ENCODE measurements at regions not wholly inside any gene's neighbourhood (a gene's known extent, or its start where the extent isn't known, plus 50 kb on each side); places are given as distances from the start of the nearest gene placed in this dataset.

GRCh38 chr5:124061663-124062062 lies 549.7 kb downstream of the CSNK1G3 start:
- intact Hi-C loops (cut with micrococcal nuclease; ENCODE audit: unreplicated experiment) = no loop called here
- Histone ChIP-seq H3K4me3 (ENCODE audit: low read depth, low read length, poor library complexity, severe bottlenecking) (no peak overlapping the region), H3K36me3 (ENCODE audit: insufficient read depth, low read length, poor library complexity, severe bottlenecking) (no peaks in the 10 kb centered on the region), H3K27ac (ENCODE audit: low read depth, low read length, poor library complexity, severe bottlenecking) (no peak overlapping the region), H3K9me3 (ENCODE audit: low read depth, low read length, poor library complexity, severe bottlenecking) (no peaks in the 10 kb centered on the region), H3K4me1 (ENCODE audit: insufficient read depth, low read length, poor library complexity, severe bottlenecking) (no peaks in the 10 kb centered on the region), H3K27me3 (replicated peaks; ENCODE audit: insufficient read depth, low read depth, low read length, poor library complexity) (peaks cover 4% of the 10 kb centered on the region)
- TF ChIP-seq EZH2 (IDR thresholded peaks at IDR 0.05; ENCODE audit: borderline replicate concordance, low read depth, low read length, poor library complexity, severe bottlenecking) (no peak), CTCF (conservative IDR thresholded peaks at IDR 0.05; ENCODE audit: low read depth, low read length) (no peak)
- ChIA-PET CTCF (no interaction called here), POLR2A (ENCODE audit: low non-redundant PET) (no interaction called here)
- no TSS peak for BruUV-seq (replicated peaks)
- peak; percentile 48 for DNase-seq (ENCODE audit: low spot score)

GRCh38 chr5:124061068-124061430 lies 549.1 kb downstream of the CSNK1G3 start:
- no TSS peak for BruUV-seq (replicated peaks)
- H3K9me3 ChIP-seq (ENCODE audit: low read depth, low read length, poor library complexity, severe bottlenecking) = no peaks in the 10 kb centered on the region
- ChIA-PET CTCF (no interaction called here), POLR2A (ENCODE audit: low non-redundant PET) (no interaction called here)
- H3K36me3 ChIP-seq (ENCODE audit: insufficient read depth, low read length, poor library complexity, severe bottlenecking) = no peaks in the 10 kb centered on the region
- TF ChIP-seq CTCF (conservative IDR thresholded peaks at IDR 0.05; ENCODE audit: low read depth, low read length) (no peak), EZH2 (IDR thresholded peaks at IDR 0.05; ENCODE audit: borderline replicate concordance, low read depth, low read length, poor library complexity, severe bottlenecking) (no peak)
- H3K4me1 ChIP-seq (ENCODE audit: insufficient read depth, low read length, poor library complexity, severe bottlenecking) = no peaks in the 10 kb centered on the region
- no peak overlapping the region for H3K27ac ChIP-seq (ENCODE audit: low read depth, low read length, poor library complexity, severe bottlenecking)
- H3K27me3 ChIP-seq (replicated peaks; ENCODE audit: insufficient read depth, low read depth, low read length, poor library complexity) = peaks cover 4% of the 10 kb centered on the region
- DNase-seq (ENCODE audit: low spot score) = no peak
- intact Hi-C loops (cut with micrococcal nuclease; ENCODE audit: unreplicated experiment) = no loop called here
- H3K4me3 ChIP-seq (ENCODE audit: low read depth, low read length, poor library complexity, severe bottlenecking) = no peak overlapping the region

GRCh38 chr5:124060413-124061067 lies 548.6 kb downstream of the CSNK1G3 start:
- no peaks in the 10 kb centered on the region for H3K9me3 ChIP-seq (ENCODE audit: low read depth, low read length, poor library complexity, severe bottlenecking)
- no peaks in the 10 kb centered on the region for H3K4me1 ChIP-seq (ENCODE audit: insufficient read depth, low read length, poor library complexity, severe bottlenecking)
- ChIA-PET CTCF (no interaction called here), POLR2A (ENCODE audit: low non-redundant PET) (no interaction called here)
- H3K36me3 ChIP-seq (ENCODE audit: insufficient read depth, low read length, poor library complexity, severe bottlenecking) = no peaks in the 10 kb centered on the region
- TF ChIP-seq EZH2 (IDR thresholded peaks at IDR 0.05; ENCODE audit: borderline replicate concordance, low read depth, low read length, poor library complexity, severe bottlenecking) (no peak), CTCF (conservative IDR thresholded peaks at IDR 0.05; ENCODE audit: low read depth, low read length) (no peak)
- H3K27me3 ChIP-seq (replicated peaks; ENCODE audit: insufficient read depth, low read depth, low read length, poor library complexity) = peaks cover 6% of the 10 kb centered on the region
- no peak for DNase-seq (ENCODE audit: low spot score)
- no peak overlapping the region for H3K27ac ChIP-seq (ENCODE audit: low read depth, low read length, poor library complexity, severe bottlenecking)
- no peak overlapping the region for H3K4me3 ChIP-seq (ENCODE audit: low read depth, low read length, poor library complexity, severe bottlenecking)
- intact Hi-C loops (cut with micrococcal nuclease; ENCODE audit: unreplicated experiment) = no loop called here
- no TSS peak for BruUV-seq (replicated peaks)
